Esophagus muscularis mucosa (tissue), 4 donors: ENCODE measurements at regions not wholly inside any gene's neighbourhood (a gene's known extent, or its start where the extent isn't known, plus 50 kb on each side); places are given as distances from the start of the nearest gene placed in this dataset.

ENCODE experiments used
- DNase-seq: peaks from one replicate; pipeline ENCODE4 v3.0.0-alpha.2; 2017; ENCODE audit errors: extremely low spot score
- H3K27ac ChIP-seq, 4 donors: fragments of 200-600 bp; sonication (generic); replicated peaks in 1 of 4; 1 replicate in 3 of 4; 2 replicates in 1 of 4; pipeline ENCODE4 v1.5.1; 2016 to 2019; ENCODE audit warnings: mild to moderate bottlenecking in 1 of 4
- H3K27me3 ChIP-seq, 4 donors: fragments of 200-600 bp; sonication (generic); one replicate each; pipeline versions ENCODE4 v1.5.1 to v1.6.0; 2016 to 2019
- H3K36me3 ChIP-seq, 4 donors: fragments of 200-600 bp; sonication (generic); one replicate each; pipeline ENCODE4 v1.5.1; 2016 to 2019
- H3K4me1 ChIP-seq, 4 donors: fragments of 200-600 bp; sonication (generic); one replicate each; pipeline ENCODE4 v1.5.1; 2016 to 2019
- H3K4me3 ChIP-seq, 4 donors: fragments of 200-600 bp; sonication (generic); 1 replicate in 2 of 4; 2 replicates in 2 of 4; pipeline ENCODE4 v1.5.1; 2016 to 2019; ENCODE audit warnings: mild to moderate bottlenecking in 4 of 4, moderate library complexity in 1 of 4
- H3K9me3 ChIP-seq, 4 donors: fragments of 200-600 bp; sonication (generic); 1 replicate in 3 of 4; 2 replicates in 1 of 4; pipeline ENCODE4 v1.5.1; 2016 to 2019
- EP300 ChIP-seq: sonication (generic); formaldehyde crosslinking; IDR thresholded peaks from one replicate; pipeline ENCODE4 v1.6.1; 2017; ENCODE audit warnings: antibody characterized with exemption
- POLR2A ChIP-seq: fragments of 450-650 bp; IDR thresholded peaks from one replicate; pipeline ENCODE4 v1.6.1; 2017; ENCODE audit warnings: antibody characterized with exemption, moderate library complexity, mild to moderate bottlenecking, low read depth
- POLR2AphosphoS5 ChIP-seq, 2 donors: sonication (generic); formaldehyde crosslinking; IDR thresholded peaks; one replicate each; pipeline ENCODE4 v1.6.1; 2017; ENCODE audit warnings: antibody characterized with exemption in 2 of 2
- WGBS: methylation state at CpG from one replicate; pipeline ENCODE4 v1.1.5; 2018; 5-methylcytosine and 5-hydroxymethylcytosine counted together
- intact Hi-C: fragments of 100-400 bp; cut with DNase I; formaldehyde crosslinking; loops from one replicate; pipeline ENCODE4 v1.15.1; 2023
- TF ChIP-seq, protein P1 (sequence below), 3 experiments: fragments of 200-600 bp in 2 of 3; fragments of 450-650 bp in 1 of 3; sonication (generic) in 2 of 3; IDR thresholded peaks; one replicate each; pipeline ENCODE4 v1.5.1; 2017 to 2019; ENCODE audit warnings: antibody characterized with exemption in 3 of 3, mild to moderate bottlenecking in 2 of 3, moderate library complexity in 1 of 3

DNA sequence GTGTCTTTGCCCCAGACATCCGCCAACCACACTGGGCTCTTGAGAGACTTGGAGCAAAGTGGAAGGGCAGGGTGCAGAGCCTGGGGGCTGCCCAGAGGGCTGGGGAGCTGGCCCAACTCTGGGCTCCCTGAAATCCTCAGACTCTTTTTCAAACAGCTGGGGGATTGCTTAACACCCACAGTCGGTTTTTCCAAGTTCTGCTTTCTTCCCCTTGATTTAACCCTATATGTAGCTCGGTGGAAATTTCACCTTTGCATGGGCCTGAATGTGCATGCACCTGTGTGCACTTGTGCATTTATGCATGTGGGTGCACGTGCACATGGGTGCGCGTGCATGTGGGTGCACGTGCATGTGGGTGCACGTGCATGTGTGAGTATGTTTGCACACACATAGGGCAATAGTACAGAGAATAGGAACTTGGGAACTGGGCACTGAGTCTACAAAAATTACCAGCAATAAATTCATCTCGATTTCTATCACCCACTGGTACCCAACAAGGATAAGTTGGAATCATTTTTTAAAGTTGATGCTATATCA lies 52.3 kb upstream of the RFLNA start:
- Histone ChIP-seq H3K27me3 (peaks cover 0 to 8% (median 0%) of the 10 kb centered on the region in 4 donors), H3K9me3 (peaks cover 0 to 16% (median 11%) of the 10 kb centered on the region in 4 donors), H3K27ac (no peak overlapping the region), H3K36me3 (no peaks in the 10 kb centered on the region), H3K4me1 (no peaks in the 10 kb centered on the region), H3K4me3 (no peak overlapping the region)
- TF ChIP-seq EP300 = no peak
- TF ChIP-seq, protein P1, sequence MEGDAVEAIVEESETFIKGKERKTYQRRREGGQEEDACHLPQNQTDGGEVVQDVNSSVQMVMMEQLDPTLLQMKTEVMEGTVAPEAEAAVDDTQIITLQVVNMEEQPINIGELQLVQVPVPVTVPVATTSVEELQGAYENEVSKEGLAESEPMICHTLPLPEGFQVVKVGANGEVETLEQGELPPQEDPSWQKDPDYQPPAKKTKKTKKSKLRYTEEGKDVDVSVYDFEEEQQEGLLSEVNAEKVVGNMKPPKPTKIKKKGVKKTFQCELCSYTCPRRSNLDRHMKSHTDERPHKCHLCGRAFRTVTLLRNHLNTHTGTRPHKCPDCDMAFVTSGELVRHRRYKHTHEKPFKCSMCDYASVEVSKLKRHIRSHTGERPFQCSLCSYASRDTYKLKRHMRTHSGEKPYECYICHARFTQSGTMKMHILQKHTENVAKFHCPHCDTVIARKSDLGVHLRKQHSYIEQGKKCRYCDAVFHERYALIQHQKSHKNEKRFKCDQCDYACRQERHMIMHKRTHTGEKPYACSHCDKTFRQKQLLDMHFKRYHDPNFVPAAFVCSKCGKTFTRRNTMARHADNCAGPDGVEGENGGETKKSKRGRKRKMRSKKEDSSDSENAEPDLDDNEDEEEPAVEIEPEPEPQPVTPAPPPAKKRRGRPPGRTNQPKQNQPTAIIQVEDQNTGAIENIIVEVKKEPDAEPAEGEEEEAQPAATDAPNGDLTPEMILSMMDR (IDR thresholded peaks at IDR 0.05) = no peak
- WGBS = 64% methylated on average over 9 of the region's 9 CpGs
- intact Hi-C loops = no loop called here
- no peak for DNase-seq

DNA sequence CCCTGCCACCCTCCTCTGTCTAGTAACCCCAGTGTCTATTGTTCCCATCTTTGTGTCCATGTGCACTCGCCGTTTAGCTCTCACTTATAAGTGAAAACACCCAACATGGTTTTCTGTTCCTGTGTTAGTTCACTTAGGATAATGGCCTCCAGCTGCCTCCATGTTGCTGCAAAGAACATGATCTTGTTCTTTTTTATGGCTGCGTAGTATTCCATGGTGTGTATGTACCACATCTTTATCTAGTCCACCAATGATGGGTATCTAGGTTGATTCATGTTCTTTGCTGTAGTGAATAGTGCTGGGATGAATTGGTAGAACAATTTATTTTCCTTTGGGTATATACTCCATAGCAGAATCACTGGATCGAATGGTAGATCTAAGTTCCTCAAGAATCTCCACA lies 51.0 kb upstream of the RFLNA start:
- H3K4me1 ChIP-seq = no peaks in the 10 kb centered on the region
- H3K27ac ChIP-seq = no peak overlapping the region
- TF ChIP-seq, protein P1 (IDR thresholded peaks at IDR 0.05) = no peak
- no peak for TF ChIP-seq EP300
- no peak for TF ChIP-seq POLR2AphosphoS5 (IDR thresholded peaks at IDR 0.05)
- no peak for TF ChIP-seq POLR2A
- intact Hi-C loops = no loop called here
- 97% methylated on average over 4 of the region's 4 CpGs for WGBS
- peaks cover 0 to 16% (median 13%) of the 10 kb centered on the region in 4 donors for H3K9me3 ChIP-seq
- H3K4me3 ChIP-seq = no peak overlapping the region
- DNase-seq = no peak
- H3K36me3 ChIP-seq = no peaks in the 10 kb centered on the region
- H3K27me3 ChIP-seq = peaks cover 0 to 8% (median 0%) of the 10 kb centered on the region in 4 donors
